Activated B cell treated with CpG ODN at 0.5 μM for 24 hours (primary cell): ENCODE measurements at regions not wholly inside any gene's neighbourhood (a gene's known extent, or its start where the extent isn't known, plus 50 kb on each side); places are given as distances from the start of the nearest gene placed in this dataset.

Source experiments
- ATAC-seq: fragments of 200-7000 bp; cut with Tn5 transposase; one replicate; pipeline ENCODE4 v1.10.0; 2021; ENCODE audit warnings: low read depth, mild to moderate bottlenecking, moderate library complexity
- CTCF ChIA-PET: fragments of 350-600 bp; sonication (Branson Sonifier 250); formaldehyde crosslinking; loops from one replicate; lab custom pipeline; 2021; ENCODE audit warnings: antibody characterized with exemption; lab: Charles Lee
- POLR2A ChIA-PET: fragments of 350-600 bp; sonication (Branson Sonifier 250); formaldehyde crosslinking; loops from one replicate; lab custom pipeline; 2021; ENCODE audit warnings: antibody characterized with exemption; lab: Charles Lee
- DNase-seq: peaks from one replicate; pipeline ENCODE4 v3.0.0; 2022
- H3K27ac Mint-ChIP-seq: one replicate; pipeline ENCODE4 v1.8.0; 2020; ENCODE audit warnings: mixed read lengths
- H3K27me3 Mint-ChIP-seq: one replicate; pipeline ENCODE4 v1.8.0; 2021; ENCODE audit warnings: mixed read lengths
- H3K36me3 Mint-ChIP-seq: one replicate; pipeline ENCODE4 v1.8.0; 2021; ENCODE audit warnings: low read depth, mixed read lengths
- H3K4me1 Mint-ChIP-seq: one replicate; pipeline ENCODE4 v1.8.0; 2021; ENCODE audit warnings: mixed read lengths
- H3K4me3 Mint-ChIP-seq: one replicate; pipeline ENCODE4 v1.8.0; 2020; ENCODE audit warnings: mild to moderate bottlenecking, mixed read lengths
- H3K9me3 Mint-ChIP-seq: one replicate; pipeline ENCODE4 v1.8.0; 2020; ENCODE audit warnings: mixed read lengths
- CTCF ChIP-seq: fragments of 200-600 bp; IDR thresholded peaks from one replicate; pipeline ENCODE4 v1.8.0; 2022; ENCODE audit warnings: antibody characterized with exemption, mild to moderate bottlenecking
- intact Hi-C: fragments of 100-400 bp; cut with micrococcal nuclease; formaldehyde crosslinking; loops from one replicate; pipeline ENCODE4 v1.15.1; 2024

GRCh38 chr9:135212961-135213360 is 125.5 kb downstream of the OLFM1 start:
- peaks cover 5% of the 10 kb centered on the region for H3K27me3 Mint-ChIP-seq
- POLR2A ChIA-PET = no interaction called here
- H3K36me3 Mint-ChIP-seq = no peaks in the 10 kb centered on the region
- intact Hi-C loops = no loop called here
- ATAC-seq (no peak), DNase-seq (no peak)
- H3K9me3 Mint-ChIP-seq = peaks cover 4% of the 10 kb centered on the region
- TF ChIP-seq CTCF = no peak
- CTCF ChIA-PET = no interaction called here
- H3K27ac Mint-ChIP-seq = no peak overlapping the region
- no peaks in the 10 kb centered on the region for H3K4me1 Mint-ChIP-seq
- no peak overlapping the region for H3K4me3 Mint-ChIP-seq

GRCh38 chr9:135213566-135213965 is 126.1 kb downstream of the OLFM1 start:
- Mint-ChIP-seq H3K27me3 (peaks cover 5% of the 10 kb centered on the region), H3K9me3 (peaks cover 4% of the 10 kb centered on the region), H3K4me1 (no peaks in the 10 kb centered on the region), H3K27ac (no peak overlapping the region), H3K4me3 (no peak overlapping the region), H3K36me3 (no peaks in the 10 kb centered on the region)
- no peak for TF ChIP-seq CTCF
- POLR2A ChIA-PET = no interaction called here
- DNase-seq = no peak
- intact Hi-C loops = no loop called here
- CTCF ChIA-PET = no interaction called here
- ATAC-seq = no peak

- DNase-seq (no peak), ATAC-seq (no peak)
- TF ChIP-seq CTCF = no peak
- H3K27ac Mint-ChIP-seq = no peak overlapping the region
- H3K27me3 Mint-ChIP-seq = peaks cover 8% of the 10 kb centered on the region
- intact Hi-C loops = no loop called here
- H3K4me3 Mint-ChIP-seq = no peak overlapping the region
- POLR2A ChIA-PET = no interaction called here
- peaks cover 4% of the 10 kb centered on the region for H3K9me3 Mint-ChIP-seq
- CTCF ChIA-PET = no interaction called here
- H3K4me1 Mint-ChIP-seq = no peaks in the 10 kb centered on the region
- H3K36me3 Mint-ChIP-seq = no peaks in the 10 kb centered on the region
Observed at GRCh38 chr9:135214054-135214640, 126.7 kb downstream of the OLFM1 start.

GRCh38 chr9:135214706-135215105 is 127.2 kb downstream of the OLFM1 start:
- POLR2A ChIA-PET = no interaction called here
- no peaks in the 10 kb centered on the region for H3K36me3 Mint-ChIP-seq
- H3K4me1 Mint-ChIP-seq = no peaks in the 10 kb centered on the region
- intact Hi-C loops = no loop called here
- ATAC-seq (no peak), DNase-seq (no peak)
- H3K27me3 Mint-ChIP-seq = peaks cover 8% of the 10 kb centered on the region
- peaks cover 4% of the 10 kb centered on the region for H3K9me3 Mint-ChIP-seq
- no peak overlapping the region for H3K27ac Mint-ChIP-seq
- no peak overlapping the region for H3K4me3 Mint-ChIP-seq
- CTCF ChIA-PET = no interaction called here
- no peak for TF ChIP-seq CTCF

- no peak for TF ChIP-seq CTCF
- Mint-ChIP-seq H3K4me3 (no peak overlapping the region), H3K27me3 (peaks cover 8% of the 10 kb centered on the region), H3K4me1 (no peaks in the 10 kb centered on the region), H3K27ac (no peak overlapping the region), H3K36me3 (no peaks in the 10 kb centered on the region), H3K9me3 (peaks cover 4% of the 10 kb centered on the region)
- ChIA-PET POLR2A (no interaction called here), CTCF (no interaction called here)
- intact Hi-C loops = no loop called here
- ATAC-seq (no peak), DNase-seq (no peak)
Observed at GRCh38 chr9:135215571-135216161, 128.2 kb downstream of the OLFM1 start.
